ENCODE measurements at regions not wholly inside any gene's neighbourhood (a gene's known extent, or its start where the extent isn't known, plus 50 kb on each side); places are given as distances from the start of the nearest gene placed in this dataset.

DNA sequence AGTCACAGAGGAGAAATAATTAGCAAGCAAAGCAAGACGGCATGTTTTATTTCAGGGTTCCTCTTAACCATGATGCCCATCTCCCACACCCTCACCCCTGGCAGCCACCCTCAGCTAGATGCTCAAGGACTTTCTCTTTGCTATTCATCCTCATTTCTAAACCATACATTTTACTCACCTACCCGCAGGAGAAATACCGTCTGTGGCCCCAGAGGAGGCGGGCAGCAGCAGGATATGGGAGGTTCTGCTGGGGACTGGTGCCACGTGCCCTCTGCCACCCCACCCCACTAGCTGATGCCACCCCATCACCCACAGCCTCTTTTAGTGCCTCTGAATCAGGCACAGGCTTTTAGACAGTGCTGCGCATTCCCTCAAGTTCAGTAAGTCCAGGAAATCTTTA lies 168.7 kb upstream of the ITGB1 start:
- DNase-seq (ENCODE audit: low spot score) = no peak
- in situ Hi-C loops (cut with HindIII; ENCODE audit: low sequenced_read_pairs) = no loop called here

- no peak for DNase-seq (ENCODE audit: low spot score)
- in situ Hi-C loops (cut with HindIII; ENCODE audit: low sequenced_read_pairs) = no loop called here
Measured at GRCh38 chr10:33125522-33126517, 167.8 kb upstream of the ITGB1 start.

DNA sequence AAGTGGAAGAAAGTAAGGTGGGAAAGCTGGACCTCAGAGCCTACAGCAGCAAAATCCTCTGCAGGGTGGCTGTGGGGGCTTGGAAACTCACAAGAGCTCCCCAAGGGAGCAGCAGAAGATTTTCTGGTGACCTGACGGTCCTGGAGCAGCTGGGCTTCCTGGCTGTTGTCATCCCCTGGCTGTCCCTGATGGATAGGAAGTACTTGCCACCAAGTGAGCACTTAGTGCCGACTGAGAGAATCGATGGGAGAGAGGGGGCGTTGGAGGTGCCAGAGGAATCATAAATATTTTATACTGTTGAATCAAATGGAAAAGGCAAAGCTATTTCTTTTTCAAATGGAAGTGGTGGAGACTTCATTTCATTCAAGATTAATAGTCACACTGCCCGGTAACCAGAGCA lies 167.1 kb upstream of the ITGB1 start:
- in situ Hi-C loops (cut with HindIII; ENCODE audit: low sequenced_read_pairs) = no loop called here
- no peak for DNase-seq (ENCODE audit: low spot score)

GRCh38 chr10:33123680-33124079 lies 165.7 kb upstream of the ITGB1 start:
- DNase-seq (ENCODE audit: low spot score) = no peak

DNA sequence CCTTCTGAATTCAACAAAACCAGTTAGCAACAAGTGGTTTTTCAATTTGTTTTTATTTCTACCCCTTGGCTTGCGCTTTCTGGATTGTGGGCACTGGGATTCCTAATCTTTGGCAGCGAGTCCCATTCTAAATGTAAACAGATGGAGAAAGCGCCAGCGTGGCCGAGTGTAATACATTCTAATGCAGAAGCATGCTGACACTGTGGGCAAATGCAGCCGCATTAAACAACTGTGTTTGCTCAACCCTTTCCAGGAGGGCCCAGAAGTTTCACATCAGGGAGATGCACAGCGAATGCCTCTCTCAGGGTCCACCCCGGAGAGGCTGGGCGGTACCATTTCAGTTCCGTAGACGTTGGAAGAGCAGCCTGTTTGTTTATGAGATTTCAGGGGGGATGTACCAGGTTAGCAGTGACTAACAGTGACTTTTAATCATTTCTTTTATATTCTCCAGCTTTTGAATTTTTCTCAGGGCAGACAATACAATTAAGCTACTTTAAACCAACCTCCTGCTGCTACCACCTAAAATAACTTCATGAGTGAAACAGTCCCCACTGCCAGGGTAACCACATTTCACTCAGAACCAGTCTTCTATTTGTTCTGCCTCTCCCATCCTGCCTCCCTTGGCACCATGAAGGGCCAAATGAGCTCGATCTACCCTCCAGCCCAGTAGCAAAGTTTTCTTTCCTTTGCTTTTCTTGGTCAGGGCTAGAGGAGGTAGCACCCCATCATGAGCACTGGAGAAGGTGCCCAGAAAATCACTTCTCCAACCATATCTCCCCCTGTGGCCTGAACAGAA lies 164.2 kb upstream of the ITGB1 start:
- DNase-seq (ENCODE audit: low spot score) = no peak
- in situ Hi-C loops (cut with HindIII; ENCODE audit: low sequenced_read_pairs) = no loop called here

More at GRCh38 chr10:33123680-33124079, 165.7 kb upstream of the ITGB1 start:
- in situ Hi-C loops (cut with HindIII; ENCODE audit: low sequenced_read_pairs) = no loop called here

DNA sequence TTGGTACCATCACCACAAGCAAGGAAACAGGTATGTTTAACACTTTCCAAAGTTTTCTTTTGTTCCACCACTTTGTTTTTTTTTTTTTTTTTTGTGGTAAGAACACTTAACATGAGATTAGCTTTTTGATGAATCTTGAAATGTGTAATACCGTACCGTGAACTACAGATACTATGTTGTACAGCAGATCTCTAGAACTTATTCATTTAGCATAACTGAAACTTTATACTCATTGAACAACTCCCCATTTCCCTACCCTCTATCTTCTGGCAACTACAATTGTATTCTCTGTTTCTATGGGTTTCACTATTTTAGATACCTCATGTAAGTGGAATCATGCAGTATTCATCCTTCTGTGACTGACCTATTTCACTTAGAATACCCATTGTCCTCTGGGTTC lies 162.7 kb upstream of the ITGB1 start:
- in situ Hi-C loops (cut with HindIII; ENCODE audit: low sequenced_read_pairs) = no loop called here
- DNase-seq (ENCODE audit: low spot score) = no peak

DNA sequence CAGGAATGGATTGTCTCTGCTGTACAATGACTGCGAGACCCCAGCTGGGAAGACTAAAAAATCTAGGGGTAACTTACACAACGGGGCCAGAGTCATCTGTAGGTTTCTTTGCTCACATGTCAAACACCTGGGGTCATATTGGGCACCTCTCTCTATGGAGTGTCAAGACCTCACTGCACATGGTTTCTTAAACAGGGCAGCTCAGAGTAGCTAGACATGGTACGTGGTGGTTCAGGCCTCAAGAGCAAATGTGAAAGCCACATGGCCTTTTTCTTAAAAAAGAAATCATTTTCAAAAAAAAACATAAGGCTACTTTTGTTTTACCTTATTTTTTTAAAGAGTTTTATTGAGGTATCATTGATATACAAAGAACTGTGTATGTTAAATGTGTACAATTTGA lies 162.2 kb upstream of the ITGB1 start:
- DNase-seq (ENCODE audit: low spot score) = no peak
- in situ Hi-C loops (cut with HindIII; ENCODE audit: low sequenced_read_pairs) = no loop called here

GRCh38 chr10:33117816-33118215 lies 159.8 kb upstream of the ITGB1 start:
- in situ Hi-C loops (cut with HindIII; ENCODE audit: low sequenced_read_pairs) = no loop called here
- no peak for DNase-seq (ENCODE audit: low spot score)

GRCh38 chr10:33117230-33117629 lies 159.2 kb upstream of the ITGB1 start:
- in situ Hi-C loops (cut with HindIII; ENCODE audit: low sequenced_read_pairs) = no loop called here
- DNase-seq (ENCODE audit: low spot score) = no peak

- in situ Hi-C loops (cut with HindIII; ENCODE audit: low sequenced_read_pairs) = no loop called here
- peak; percentile 18 for DNase-seq (ENCODE audit: low spot score)
Measured at GRCh38 chr10:33115738-33116719, 158.0 kb upstream of the ITGB1 start.

DNA sequence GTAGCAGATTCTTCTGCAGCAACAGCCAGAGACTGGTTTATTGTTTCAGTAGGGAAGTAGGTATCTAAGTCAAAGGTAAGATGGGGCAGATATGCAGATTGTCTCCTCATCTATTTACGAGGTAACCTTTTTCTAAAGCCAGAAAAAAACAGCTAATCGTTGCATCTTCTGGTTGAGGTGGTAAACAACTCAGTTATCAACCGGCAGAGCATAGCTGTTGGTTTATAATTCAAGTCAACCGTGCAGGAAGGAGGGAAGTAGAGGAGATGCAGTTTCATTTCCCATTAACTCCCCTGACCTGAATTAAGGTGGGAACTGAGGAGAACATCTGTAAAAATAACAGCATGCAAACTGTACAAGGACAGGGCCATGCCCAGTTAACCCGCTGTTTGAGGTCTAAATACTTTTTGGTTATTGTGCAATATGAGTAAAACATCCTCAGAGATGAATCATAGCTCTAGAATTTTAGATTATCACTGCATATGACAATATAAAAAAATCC lies 156.5 kb upstream of the ITGB1 start:
- in situ Hi-C loops (cut with HindIII; ENCODE audit: low sequenced_read_pairs) = no loop called here
- DNase-seq (ENCODE audit: low spot score) = no peak

DNA sequence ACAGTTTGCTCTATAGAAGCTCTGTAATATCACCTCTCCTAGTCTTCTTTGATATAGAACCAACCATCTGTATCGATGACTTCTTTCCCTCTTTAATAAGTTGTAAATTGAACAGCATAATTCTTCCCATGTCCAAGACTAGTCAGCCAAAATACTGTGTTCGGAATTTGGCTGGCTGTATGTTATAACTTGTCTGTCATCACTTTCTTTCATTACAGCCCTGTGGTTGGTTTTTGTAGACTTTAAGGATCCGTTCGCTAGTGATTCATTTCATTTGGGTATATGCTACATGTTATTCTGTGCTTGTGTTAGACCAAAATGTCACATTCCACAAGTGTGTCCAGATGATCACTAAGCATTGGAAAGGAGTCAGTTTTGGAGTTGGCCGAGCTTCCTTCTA lies 155.4 kb upstream of the ITGB1 start:
- in situ Hi-C loops (cut with HindIII; ENCODE audit: low sequenced_read_pairs) = no loop called here
- no peak for DNase-seq (ENCODE audit: low spot score)

DNA sequence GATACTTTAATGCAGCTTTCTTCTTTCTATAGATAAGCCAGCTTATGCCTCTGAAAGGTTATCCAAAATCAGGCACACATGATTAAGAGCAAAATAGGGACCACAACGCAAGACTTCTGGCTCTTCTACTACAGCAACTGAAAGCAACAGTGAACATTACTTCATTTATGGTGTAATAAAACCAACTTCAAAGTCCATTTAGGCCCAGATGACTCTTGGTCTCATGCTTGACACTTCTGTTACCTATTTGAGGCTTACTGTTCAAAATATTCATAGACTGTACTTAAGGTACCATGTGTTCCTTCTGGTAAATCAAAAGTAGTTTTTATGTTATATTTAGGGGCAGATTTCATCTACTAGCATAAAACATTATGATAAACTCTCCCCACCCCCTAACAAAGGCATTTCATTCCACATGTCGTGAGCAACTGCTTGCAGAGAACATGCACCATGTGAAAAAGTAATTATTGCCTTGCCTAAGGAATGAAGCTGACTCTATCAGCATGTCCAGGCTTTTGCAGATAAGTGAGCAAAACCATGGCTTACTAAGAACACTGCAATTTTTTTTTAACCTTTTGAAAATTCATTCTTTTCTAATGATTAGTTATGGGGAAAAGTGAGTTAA lies 154.9 kb upstream of the ITGB1 start:
- DNase-seq (ENCODE audit: low spot score) = no peak
- in situ Hi-C loops (cut with HindIII; ENCODE audit: low sequenced_read_pairs) = no loop called here

DNA sequence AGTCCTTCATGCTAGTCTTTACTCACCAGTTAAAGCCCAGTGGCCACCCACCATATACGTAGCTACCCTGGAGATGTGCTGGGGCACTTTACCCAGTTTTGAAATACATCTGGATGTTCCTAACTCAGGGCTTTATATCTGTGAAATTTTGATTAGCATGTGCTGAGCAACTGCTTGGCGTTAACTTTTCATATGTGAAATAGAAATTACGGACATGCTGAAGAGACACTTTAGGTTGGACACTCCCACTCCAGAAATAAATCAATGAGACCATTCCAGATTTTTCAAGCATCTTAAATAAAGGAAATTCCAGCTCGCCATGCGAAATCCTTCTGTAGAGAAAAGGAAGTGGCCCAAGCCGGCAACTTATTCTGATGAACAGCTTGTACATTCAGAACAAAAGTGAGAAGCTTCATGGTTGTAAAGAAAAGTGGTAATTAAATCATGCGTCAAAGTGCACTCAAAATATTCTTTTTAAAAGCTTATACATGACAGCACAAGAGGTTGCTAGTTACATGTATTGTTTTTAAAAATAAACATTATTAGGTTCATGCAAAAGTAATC lies 153.5 kb upstream of the ITGB1 start:
- in situ Hi-C loops (cut with HindIII; ENCODE audit: low sequenced_read_pairs) = no loop called here

GRCh38 chr10:33109788-33110469 lies 151.9 kb upstream of the ITGB1 start:
- in situ Hi-C loops (cut with HindIII; ENCODE audit: low sequenced_read_pairs) = no loop called here
- DNase-seq (ENCODE audit: low spot score) = no peak

More for the DNA sequence above, 153.5 kb upstream of the ITGB1 start:
- no peak for DNase-seq (ENCODE audit: low spot score)

DNA sequence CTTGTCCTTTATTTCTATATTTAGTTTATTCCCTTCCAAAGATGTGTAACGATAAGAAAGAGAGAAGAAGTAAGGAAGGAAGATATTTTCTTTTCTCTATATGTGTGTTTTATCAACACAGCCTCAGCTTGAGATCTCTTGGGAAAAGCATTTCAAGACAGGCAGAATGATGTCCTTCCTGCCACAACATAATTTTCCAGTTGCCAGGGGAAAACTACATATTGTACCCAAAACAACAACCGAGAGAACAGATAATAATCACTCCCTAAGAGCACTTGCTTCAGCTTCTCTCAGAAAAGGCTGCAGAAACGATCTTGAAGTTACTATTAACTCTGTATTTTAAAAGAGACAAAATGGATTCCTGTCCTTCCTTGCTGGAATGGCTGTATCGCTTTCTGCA lies 151.4 kb upstream of the ITGB1 start:
- no peak for DNase-seq (ENCODE audit: low spot score)
- in situ Hi-C loops (cut with HindIII; ENCODE audit: low sequenced_read_pairs) = no loop called here

DNA sequence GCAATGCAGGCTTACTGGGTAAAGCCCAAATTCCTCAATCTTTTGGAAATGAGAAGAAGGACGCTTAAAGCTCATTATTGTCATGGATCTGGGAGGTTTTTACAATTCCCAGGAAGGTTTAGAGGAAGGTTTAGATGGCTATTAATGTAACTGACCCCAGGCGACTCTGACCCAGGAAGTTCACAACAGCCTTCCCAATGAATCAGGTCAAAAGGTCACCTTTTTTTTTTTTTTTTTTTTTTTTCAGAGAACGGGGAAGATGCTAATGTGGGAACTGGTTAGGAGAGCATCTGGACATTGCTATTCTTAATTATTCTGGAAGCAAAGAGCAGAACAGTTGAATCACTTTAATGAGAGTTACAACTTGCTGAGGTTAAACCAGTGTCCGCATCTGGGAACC lies 149.9 kb upstream of the ITGB1 start:
- no peak for DNase-seq (ENCODE audit: low spot score)
- in situ Hi-C loops (cut with HindIII; ENCODE audit: low sequenced_read_pairs) = no loop called here

- DNase-seq (ENCODE audit: low spot score) = no peak
- in situ Hi-C loops (cut with HindIII; ENCODE audit: low sequenced_read_pairs) = no loop called here
Measured at GRCh38 chr10:33106767-33107166, 148.7 kb upstream of the ITGB1 start.
